Fibroblast of lung (primary cell): ENCODE measurements at regions not wholly inside any gene's neighbourhood (a gene's known extent, or its start where the extent isn't known, plus 50 kb on each side); places are given as distances from the start of the nearest gene placed in this dataset.
A peak's percentile ranks its signal among the peaks of the same experiment; 100 is the strongest.

Experiments used
- DNase-seq, 2 donors: peaks; one replicate each; pipeline versions ENCODE4 v3.0.0 to v3.0.0-alpha.2; 2010; ENCODE audit warnings: low read depth in 2 of 2
- H2AFZ ChIP-seq: 2 replicates; pipeline ENCODE4 v1.5.1; 2012; ENCODE audit warnings: low read length, control low read depth, inconsistent platforms
- H3K27ac ChIP-seq: 2 replicates; pipeline ENCODE4 v1.5.1; 2011; ENCODE audit warnings: low read length, control low read depth; ENCODE audit not compliant: insufficient read depth
- H3K27me3 ChIP-seq: 2 replicates; pipeline ENCODE4 v1.5.1; 2011; ENCODE audit warnings: mild to moderate bottlenecking, low read length; ENCODE audit not compliant: control insufficient read depth, insufficient read depth
- H3K36me3 ChIP-seq: 2 replicates; pipeline ENCODE4 v1.5.1; 2011; ENCODE audit warnings: low read length; ENCODE audit not compliant: control insufficient read depth, insufficient read depth
- H3K4me1 ChIP-seq: 2 replicates; pipeline ENCODE4 v1.5.1; 2011; ENCODE audit warnings: low read length; ENCODE audit not compliant: control insufficient read depth, insufficient read depth; ENCODE audit errors: extremely low read depth
- H3K4me2 ChIP-seq: 2 replicates; pipeline ENCODE4 v1.5.1; 2011; ENCODE audit warnings: low read length, control low read depth; ENCODE audit not compliant: insufficient read depth; ENCODE audit errors: extremely low read depth
- H3K4me3 ChIP-seq, 4 experiments: fragments of 200-600 bp in 1 of 4; sonication (generic) in 1 of 4; replicated peaks in 1 of 4; 2 replicates each; pipeline ENCODE4 v1.5.1; 2011 to 2016; ENCODE audit warnings: low read length in 4 of 4, low read depth in 3 of 4, mild to moderate bottlenecking in 3 of 4, control low read depth in 2 of 4, inconsistent platforms in 1 of 4, mixed read lengths in 1 of 4; ENCODE audit not compliant: insufficient read depth in 1 of 4; ENCODE audit errors: control extremely low read depth in 1 of 4
- H3K79me2 ChIP-seq: 2 replicates; pipeline ENCODE4 v1.5.1; 2012; ENCODE audit warnings: mild to moderate bottlenecking, low read length, inconsistent platforms; ENCODE audit not compliant: control insufficient read depth, insufficient read depth
- H3K9ac ChIP-seq: 2 replicates; pipeline ENCODE4 v1.5.1; 2011; ENCODE audit warnings: mild to moderate bottlenecking, low read length, control low read depth; ENCODE audit not compliant: insufficient read depth
- H3K9me3 ChIP-seq: 2 replicates; pipeline ENCODE4 v1.5.1; 2012; ENCODE audit warnings: low read depth, low read length; ENCODE audit not compliant: control insufficient read depth, insufficient read depth
- H4K20me1 ChIP-seq: 2 replicates; pipeline ENCODE4 v1.5.1; 2011; ENCODE audit warnings: low read length; ENCODE audit not compliant: control insufficient read depth, insufficient read depth; ENCODE audit errors: extremely low read depth
- EZH2 ChIP-seq: IDR thresholded peaks from 2 replicates; pipeline ENCODE4 v1.5.1; 2012; ENCODE audit warnings: low read length, control low read depth, mild to moderate bottlenecking; ENCODE audit errors: missing control alignments
- TF ChIP-seq, protein P1 (sequence below), 2 donors: IDR thresholded peaks in 1 of 2; conservative IDR thresholded peaks in 1 of 2; 1 replicate in 1 of 2; 2 replicates in 1 of 2; pipeline ENCODE4 v1.5.1; 2011 to 2012; ENCODE audit warnings: low read length in 2 of 2, control low read depth in 1 of 2, inconsistent platforms in 1 of 2, low read depth in 1 of 2, mild to moderate bottlenecking in 1 of 2

DNA sequence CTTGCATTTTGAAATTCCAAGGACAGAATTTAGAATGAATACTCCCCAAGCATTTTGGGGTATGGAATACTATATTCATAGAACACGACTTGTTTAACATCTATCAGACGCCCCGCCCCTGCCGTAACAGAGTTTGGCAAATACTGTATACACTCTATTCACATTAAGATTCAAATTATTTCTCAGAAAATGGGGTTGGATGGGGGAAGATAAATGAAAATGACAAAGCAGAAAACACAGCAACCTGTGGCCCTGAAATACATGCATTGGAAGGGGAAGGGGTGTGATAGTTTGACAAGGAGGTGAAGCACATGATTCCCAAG, 634.6 kb upstream of the SLC39A10 start:
- TF ChIP-seq, protein P1, sequence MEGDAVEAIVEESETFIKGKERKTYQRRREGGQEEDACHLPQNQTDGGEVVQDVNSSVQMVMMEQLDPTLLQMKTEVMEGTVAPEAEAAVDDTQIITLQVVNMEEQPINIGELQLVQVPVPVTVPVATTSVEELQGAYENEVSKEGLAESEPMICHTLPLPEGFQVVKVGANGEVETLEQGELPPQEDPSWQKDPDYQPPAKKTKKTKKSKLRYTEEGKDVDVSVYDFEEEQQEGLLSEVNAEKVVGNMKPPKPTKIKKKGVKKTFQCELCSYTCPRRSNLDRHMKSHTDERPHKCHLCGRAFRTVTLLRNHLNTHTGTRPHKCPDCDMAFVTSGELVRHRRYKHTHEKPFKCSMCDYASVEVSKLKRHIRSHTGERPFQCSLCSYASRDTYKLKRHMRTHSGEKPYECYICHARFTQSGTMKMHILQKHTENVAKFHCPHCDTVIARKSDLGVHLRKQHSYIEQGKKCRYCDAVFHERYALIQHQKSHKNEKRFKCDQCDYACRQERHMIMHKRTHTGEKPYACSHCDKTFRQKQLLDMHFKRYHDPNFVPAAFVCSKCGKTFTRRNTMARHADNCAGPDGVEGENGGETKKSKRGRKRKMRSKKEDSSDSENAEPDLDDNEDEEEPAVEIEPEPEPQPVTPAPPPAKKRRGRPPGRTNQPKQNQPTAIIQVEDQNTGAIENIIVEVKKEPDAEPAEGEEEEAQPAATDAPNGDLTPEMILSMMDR (conservative IDR thresholded peaks at IDR 0.05 in 1 of 2, IDR thresholded peaks at IDR 0.05 in 1 of 2; ENCODE audit: low read depth in 1 of 2, low read length in 2 of 2): no peak
- TF ChIP-seq EZH2: no peak
- Histone ChIP-seq H3K4me3 (no peak overlapping the region), H3K79me2 (no peaks in the 10 kb centered on the region), H3K27me3 (no peaks in the 10 kb centered on the region), H3K27ac (no peak overlapping the region), H3K9ac (no peak overlapping the region), H3K4me2 (no peak overlapping the region), H4K20me1 (no peaks in the 10 kb centered on the region), H3K9me3 (no peaks in the 10 kb centered on the region), H3K4me1 (no peaks in the 10 kb centered on the region), H3K36me3 (no peaks in the 10 kb centered on the region), H2AFZ (no peak overlapping the region)
- DNase-seq: no peak

DNA sequence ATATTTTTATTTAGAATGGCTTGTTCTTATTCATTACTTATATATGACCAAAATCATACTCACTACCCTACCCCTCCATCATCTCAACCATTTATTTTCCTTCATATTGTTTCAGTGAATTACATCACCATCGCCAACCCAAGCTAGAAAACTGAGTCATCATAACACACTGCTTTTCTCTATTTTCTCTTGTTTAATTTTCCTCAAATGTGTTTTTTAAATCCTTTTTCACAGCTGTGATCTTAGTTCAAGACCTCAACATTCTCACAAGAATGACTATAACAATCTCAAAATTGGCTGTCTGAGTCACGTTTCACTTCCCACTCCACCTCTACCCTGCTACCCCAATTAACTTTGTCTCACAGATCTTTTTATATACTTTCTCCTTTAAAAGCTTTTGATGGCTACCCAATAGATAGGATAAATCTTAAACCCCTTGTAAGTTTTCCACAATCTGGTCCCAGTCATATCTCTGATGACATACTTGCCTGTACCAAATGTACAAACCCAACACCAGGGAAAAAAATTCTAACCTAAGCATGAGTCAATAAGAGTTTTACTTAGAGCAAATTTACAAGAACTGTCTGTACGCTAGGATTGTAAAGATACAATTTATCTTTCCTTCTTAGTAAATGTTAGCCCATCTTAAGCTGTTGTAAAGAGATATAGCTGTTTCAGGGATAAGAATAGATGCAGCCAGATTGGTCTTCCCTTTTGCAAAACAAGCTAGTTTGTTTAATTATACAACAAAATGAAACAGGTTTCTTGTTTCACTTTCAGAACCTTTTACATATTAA, 635.1 kb upstream of the SLC39A10 start:
- Histone ChIP-seq H3K9me3 (no peaks in the 10 kb centered on the region), H3K36me3 (no peaks in the 10 kb centered on the region), H3K4me1 (no peaks in the 10 kb centered on the region), H3K9ac (no peak overlapping the region), H4K20me1 (no peaks in the 10 kb centered on the region), H2AFZ (no peak overlapping the region), H3K27ac (no peak overlapping the region), H3K27me3 (no peaks in the 10 kb centered on the region), H3K4me2 (no peak overlapping the region), H3K4me3 (no peak overlapping the region), H3K79me2 (no peaks in the 10 kb centered on the region)
- DNase-seq: peak; percentile 41 to 56
- no peak for TF ChIP-seq EZH2
- TF ChIP-seq, protein P1 (conservative IDR thresholded peaks at IDR 0.05 in 1 of 2, IDR thresholded peaks at IDR 0.05 in 1 of 2; ENCODE audit: low read depth in 1 of 2, low read length in 2 of 2): no peak

DNA sequence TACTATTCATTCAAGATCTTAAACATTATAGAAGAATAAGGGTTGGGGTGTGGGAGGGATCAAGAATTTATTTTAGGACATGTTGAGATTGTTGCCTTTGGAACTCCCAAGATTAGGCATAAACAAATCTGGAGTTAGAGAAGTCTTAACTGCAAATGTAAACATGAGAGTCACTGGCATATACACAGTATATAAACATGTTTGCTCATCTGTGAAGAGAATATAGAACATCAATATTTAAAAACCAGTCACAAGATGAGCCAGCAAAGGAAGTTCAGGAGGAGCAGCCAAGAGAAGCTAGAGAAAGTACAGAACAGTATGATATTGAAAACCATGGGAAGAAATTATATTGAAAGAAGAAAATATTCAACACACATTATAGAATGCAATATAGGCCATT, 638.6 kb upstream of the SLC39A10 start:
- Histone ChIP-seq H3K27ac (no peak overlapping the region), H3K27me3 (no peaks in the 10 kb centered on the region), H2AFZ (no peak overlapping the region), H3K36me3 (no peaks in the 10 kb centered on the region), H4K20me1 (no peaks in the 10 kb centered on the region), H3K4me2 (no peak overlapping the region), H3K9ac (no peak overlapping the region), H3K79me2 (no peaks in the 10 kb centered on the region), H3K9me3 (no peaks in the 10 kb centered on the region), H3K4me3 (no peak overlapping the region), H3K4me1 (no peaks in the 10 kb centered on the region)
- DNase-seq: peak in 1 of 2 donors; percentile 58
- no peak for TF ChIP-seq EZH2
- TF ChIP-seq, protein P1 (conservative IDR thresholded peaks at IDR 0.05 in 1 of 2, IDR thresholded peaks at IDR 0.05 in 1 of 2; ENCODE audit: low read depth in 1 of 2, low read length in 2 of 2): no peak
